ENCODE measurements at regions not wholly inside any gene's neighbourhood (a gene's known extent, or its start where the extent isn't known, plus 50 kb on each side); places are given as distances from the start of the nearest gene placed in this dataset.

- TF ChIP-seq, protein P1, sequence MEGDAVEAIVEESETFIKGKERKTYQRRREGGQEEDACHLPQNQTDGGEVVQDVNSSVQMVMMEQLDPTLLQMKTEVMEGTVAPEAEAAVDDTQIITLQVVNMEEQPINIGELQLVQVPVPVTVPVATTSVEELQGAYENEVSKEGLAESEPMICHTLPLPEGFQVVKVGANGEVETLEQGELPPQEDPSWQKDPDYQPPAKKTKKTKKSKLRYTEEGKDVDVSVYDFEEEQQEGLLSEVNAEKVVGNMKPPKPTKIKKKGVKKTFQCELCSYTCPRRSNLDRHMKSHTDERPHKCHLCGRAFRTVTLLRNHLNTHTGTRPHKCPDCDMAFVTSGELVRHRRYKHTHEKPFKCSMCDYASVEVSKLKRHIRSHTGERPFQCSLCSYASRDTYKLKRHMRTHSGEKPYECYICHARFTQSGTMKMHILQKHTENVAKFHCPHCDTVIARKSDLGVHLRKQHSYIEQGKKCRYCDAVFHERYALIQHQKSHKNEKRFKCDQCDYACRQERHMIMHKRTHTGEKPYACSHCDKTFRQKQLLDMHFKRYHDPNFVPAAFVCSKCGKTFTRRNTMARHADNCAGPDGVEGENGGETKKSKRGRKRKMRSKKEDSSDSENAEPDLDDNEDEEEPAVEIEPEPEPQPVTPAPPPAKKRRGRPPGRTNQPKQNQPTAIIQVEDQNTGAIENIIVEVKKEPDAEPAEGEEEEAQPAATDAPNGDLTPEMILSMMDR (IDR thresholded peaks at IDR 0.05) = no peak
These were observed 80.1 kb downstream of the MRPL14 start for GRCh38 chr6:44047179-44047546.

DNA sequence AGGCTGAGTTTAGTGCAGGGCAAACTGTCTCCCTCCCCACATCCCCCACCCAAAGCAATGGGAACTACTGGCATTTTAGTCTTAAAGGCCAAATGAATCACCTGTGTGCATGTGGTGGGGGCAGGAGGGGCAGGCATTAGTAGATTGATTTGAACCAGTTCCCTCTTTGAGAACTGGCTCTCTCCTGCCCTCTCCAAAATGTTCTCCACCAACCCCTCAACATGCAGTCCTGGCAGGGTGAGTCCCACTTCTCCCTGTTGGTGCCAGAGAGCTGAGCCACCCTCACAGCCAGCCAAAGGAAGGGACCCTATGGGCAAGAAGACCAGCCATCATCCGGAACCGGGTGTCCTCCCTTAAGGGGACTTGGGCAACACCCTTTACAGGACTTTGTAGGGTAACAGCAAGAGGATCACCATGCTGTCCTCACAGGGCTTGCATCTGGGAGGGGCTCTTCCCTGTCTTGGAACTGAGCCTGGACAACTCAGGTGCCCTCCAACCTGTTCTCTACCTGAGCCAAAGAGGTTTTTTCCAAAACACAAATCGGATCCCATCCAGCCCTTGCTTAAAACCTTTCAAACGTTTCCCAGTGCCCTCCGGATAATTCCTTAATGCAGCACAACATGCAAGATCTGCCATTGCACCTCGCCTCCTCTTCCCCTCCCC is 80.6 kb downstream of the MRPL14 start:
- TF ChIP-seq, protein P1 (IDR thresholded peaks at IDR 0.05) = no peak

DNA sequence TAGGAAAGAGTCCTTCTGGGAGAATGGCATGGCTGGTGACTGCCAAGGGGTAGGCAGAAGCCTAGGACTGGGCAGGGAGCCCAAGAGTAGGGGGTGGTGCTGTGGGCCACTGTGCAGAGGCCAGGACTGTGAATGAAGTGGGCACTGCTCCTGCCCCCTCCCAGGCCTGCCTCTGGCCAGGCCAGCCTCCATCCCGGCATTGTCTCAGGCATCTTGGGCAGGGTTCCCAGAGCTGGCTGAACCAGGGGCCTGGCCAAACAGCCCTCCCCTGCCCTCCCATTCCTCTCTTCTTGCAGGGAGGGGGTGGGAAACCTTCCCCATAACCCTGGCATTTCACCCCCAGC is 81.6 kb downstream of the MRPL14 start:
- TF ChIP-seq, protein P1 (IDR thresholded peaks at IDR 0.05) = no peak

GRCh38 chr6:44044940-44045671 is 82.1 kb downstream of the MRPL14 start:
- TF ChIP-seq, protein P1 (IDR thresholded peaks at IDR 0.05) = no peak

DNA sequence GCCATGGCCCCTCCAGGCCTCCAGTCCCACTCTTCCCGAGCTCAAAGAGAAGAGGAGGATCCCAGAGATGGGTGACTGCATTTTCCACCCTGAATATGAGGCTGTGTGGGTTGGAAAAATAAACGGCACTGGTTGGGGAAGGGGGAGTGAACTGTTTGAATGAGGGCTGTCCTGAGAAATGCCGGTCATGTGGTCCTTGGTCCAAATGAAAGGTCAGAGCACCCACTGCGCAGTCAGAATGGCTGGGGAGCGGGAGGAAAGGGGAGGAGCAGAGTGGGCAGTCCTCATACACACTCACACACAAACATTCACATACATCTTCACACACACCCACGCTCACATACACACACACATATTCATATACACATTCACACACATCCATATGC is 83.1 kb downstream of the MRPL14 start:
- TF ChIP-seq, protein P1 (IDR thresholded peaks at IDR 0.05) = no peak

DNA sequence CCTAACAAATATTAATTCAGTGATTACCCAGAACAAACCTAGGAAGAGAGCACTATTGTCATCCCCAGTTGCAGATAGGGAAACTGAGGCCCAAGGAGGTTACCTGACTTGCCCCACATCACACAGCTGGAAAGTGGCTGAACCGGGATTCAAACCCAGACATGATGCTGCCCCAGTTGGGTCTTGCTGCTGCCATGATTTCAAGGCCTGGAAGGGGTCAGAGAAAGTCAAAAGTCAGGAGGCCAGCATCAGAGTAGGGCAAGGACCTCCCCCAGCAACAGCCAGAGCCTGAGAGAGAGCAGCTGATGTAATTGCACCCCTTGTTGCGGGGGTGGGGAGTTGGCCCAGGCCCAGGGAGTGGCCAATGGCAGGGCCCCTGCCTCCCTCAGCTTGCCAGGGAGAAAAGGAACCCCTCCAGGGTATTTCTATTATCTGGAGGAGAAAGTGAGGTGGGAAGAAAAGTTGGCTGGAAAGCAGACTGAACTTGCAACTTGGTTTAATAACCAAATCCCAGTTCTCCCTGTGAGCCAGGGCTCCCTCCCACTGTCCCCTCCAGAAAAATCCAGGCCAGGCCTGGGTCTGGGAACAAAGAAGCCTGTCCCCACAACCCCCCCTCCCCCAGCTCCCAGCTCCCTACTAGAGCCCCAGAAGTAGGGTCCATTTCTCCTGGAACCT is 83.6 kb downstream of the MRPL14 start:
- TF ChIP-seq, protein P1 (IDR thresholded peaks at IDR 0.05) = no peak

- TF ChIP-seq, protein P1 (IDR thresholded peaks at IDR 0.05) = no peak
These were observed 84.2 kb downstream of the MRPL14 start for GRCh38 chr6:44042989-44043478.

Measured in LNCAP (cell line).